HG02798 (cell line): ENCODE measurements at regions not wholly inside any gene's neighbourhood (a gene's known extent, or its start where the extent isn't known, plus 50 kb on each side); places are given as distances from the start of the nearest gene placed in this dataset.
"Not testable (repeated sequence)": the region's sequence is repeated elsewhere in the genome, so short reads cannot be mapped to it uniquely, and the experiment has no call there.

Source experiments
- ATAC-seq: cut with Tn5 transposase; IDR thresholded peaks from one replicate; pipeline ENCODE4 v1.9.1; 2021; ENCODE audit warnings: mild to moderate bottlenecking; ENCODE audit not compliant: unreplicated experiment, poor library complexity

DNA sequence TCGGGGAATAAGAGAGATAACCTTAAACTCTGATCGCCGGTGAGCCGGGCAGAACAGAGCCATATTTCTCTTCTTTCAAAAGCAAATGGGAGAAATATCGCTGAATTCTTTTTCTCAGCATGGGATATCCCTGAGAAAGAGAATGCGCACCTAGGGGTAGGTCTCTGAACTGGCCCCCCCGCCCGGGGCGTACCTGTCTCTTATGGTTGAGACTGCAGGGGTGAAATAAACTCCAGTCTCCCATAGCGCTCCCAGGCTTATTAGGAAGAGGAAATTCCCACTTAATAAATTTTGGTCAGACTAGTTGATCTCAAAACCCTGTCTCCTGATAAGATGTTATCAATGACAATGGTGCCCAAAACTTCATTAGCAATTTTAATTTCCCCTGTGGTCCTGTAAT lies 58.8 kb upstream of the ADAMTS5 start:
- ATAC-seq = not testable (repeated sequence)

DNA sequence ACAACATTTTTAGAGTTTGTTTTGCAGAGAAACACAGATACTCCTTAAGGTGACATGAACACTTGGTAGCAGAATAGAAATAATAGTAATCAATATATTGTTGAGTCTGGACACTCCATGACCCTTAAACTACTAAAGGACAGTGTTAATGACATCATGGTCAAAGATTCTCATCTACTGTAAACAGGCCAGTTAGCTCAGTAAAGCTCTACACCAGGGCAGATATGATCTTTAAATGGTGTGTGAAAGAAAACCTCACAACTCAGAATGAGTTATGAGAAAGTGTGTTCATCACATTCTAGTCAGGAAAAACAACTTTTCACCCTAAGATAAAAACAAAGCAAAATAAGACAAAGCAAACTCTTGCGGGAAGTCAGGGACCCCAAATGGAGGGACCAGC lies 58.1 kb upstream of the ADAMTS5 start:
- ATAC-seq = no peak

DNA sequence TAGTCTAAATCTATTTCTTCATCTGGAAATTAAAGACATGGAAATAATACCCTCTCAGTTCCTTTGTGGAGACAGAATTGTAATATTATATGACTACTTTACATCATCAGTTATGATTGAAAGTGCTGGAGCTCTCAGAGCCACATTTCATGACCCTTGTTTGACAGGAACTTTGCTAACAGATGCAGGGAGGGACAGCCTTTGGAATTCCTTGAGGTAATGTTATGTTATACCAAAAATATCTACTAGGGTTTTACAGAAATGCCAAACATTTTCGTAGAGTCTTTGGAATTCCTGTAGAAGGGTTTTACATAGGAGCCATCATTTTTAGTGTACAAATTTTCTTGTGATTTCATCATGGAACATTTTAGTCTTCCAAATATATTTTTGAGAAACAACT lies 57.4 kb upstream of the ADAMTS5 start:
- ATAC-seq = no peak

DNA sequence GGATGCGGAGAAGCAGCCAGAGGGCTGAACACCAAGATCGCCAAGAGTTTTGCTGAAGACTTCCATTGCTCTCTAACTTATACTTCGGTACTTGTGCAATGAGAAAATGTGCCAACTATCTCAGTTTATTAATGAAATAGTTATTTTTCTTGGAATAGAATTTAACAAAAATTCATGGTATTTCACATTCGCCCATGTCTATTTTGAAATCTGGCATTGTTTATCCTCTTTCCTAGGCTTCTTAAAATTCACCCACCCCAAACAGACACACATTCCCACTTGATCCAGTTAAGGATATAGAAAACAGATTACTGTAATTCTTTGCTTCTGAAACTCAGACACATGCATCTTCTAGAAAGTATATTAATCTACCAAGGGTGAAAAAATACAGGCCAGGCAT lies 56.3 kb upstream of the ADAMTS5 start:
- ATAC-seq = no peak

DNA sequence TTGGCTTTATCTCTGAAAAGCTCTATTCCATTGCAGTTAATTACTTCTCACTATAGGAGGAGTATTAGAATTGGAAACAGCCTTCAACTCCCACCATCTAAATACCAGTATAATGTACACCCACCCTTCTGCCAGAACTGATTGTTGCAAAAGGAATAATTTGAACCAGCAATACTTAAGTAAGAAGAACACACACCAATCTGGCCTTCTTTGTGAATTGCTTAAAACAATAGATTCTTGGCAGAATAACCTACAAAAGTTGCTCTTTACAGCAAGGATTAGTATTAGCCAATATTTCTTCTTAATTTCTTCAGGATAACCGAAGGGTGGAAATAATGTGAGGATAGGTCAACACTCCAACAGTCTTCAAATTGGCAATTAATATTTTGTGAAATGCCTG lies 54.9 kb upstream of the ADAMTS5 start:
- ATAC-seq = no peak

DNA sequence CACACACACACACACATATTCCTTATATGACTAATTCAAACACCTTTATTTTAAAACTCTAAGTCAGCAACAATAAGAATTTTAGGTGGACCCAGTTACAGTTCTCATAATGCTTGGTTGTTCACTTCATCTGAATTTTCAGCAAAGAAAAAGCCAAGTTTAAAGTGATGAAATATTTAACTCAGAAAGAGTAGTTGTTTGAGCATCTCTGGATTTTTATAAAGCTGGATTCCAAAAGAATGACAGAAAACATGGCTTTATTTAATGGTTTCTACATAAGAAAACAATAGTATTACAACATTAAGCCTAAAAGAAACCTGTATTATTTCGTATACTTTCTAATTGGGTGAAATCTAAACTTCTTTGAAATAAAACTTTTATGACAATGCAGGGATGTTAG lies 54.2 kb upstream of the ADAMTS5 start:
- no peak for ATAC-seq

DNA sequence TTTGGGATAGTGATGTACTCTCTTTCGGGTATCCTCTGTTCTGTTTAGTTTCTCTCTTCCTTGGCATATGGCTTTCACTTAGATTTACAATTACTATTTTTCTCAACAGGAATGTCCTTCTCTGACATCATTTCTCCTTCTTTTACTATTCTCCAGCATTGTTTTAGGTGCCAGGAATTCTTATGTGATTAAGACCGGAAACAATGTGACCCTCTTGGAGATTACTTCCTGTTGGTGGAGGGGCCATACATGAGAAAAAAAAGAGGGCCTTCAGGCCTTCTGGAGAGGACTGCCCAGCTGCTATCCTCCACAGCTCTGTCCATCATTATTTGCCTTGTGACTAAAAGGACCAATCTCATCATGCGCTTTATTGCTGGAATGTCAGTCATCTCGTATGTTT lies 50.4 kb upstream of the ADAMTS5 start:
- no peak for ATAC-seq
